Activated CD8-positive, alpha-beta T cell treated with anti-CD3 and anti-CD28 coated beads for 36 hours (primary cell): ENCODE measurements at regions not wholly inside any gene's neighbourhood (a gene's known extent, or its start where the extent isn't known, plus 50 kb on each side); places are given as distances from the start of the nearest gene placed in this dataset.
A peak's percentile ranks its signal among the peaks of the same experiment; 100 is the strongest.

Experiments
- ATAC-seq: fragments of 200-7000 bp; cut with Tn5 transposase; one replicate; pipeline ENCODE4 v1.10.0; 2021; ENCODE audit warnings: mild to moderate bottlenecking, moderate library complexity
- CTCF ChIA-PET: fragments of 350-600 bp; sonication (Branson Sonifier 250); formaldehyde crosslinking; loops from one replicate; lab custom pipeline; 2021; ENCODE audit warnings: antibody characterized with exemption; lab: Charles Lee
- POLR2A ChIA-PET: fragments of 350-600 bp; sonication (Branson Sonifier 250); formaldehyde crosslinking; loops from one replicate; lab custom pipeline; 2021; ENCODE audit warnings: antibody characterized with exemption; lab: Charles Lee
- DNase-seq: peaks from one replicate; pipeline ENCODE4 v3.0.0-alpha.2; 2020
- H3K27ac Mint-ChIP-seq: one replicate; pipeline ENCODE4 v1.8.0; 2021; ENCODE audit warnings: mild to moderate bottlenecking, mixed read lengths
- H3K27me3 Mint-ChIP-seq: one replicate; pipeline ENCODE4 v1.8.0; 2021; ENCODE audit warnings: mixed read lengths
- H3K36me3 Mint-ChIP-seq: one replicate; pipeline ENCODE4 v1.8.0; 2021; ENCODE audit warnings: low read depth, mixed read lengths
- H3K4me1 Mint-ChIP-seq: one replicate; pipeline ENCODE4 v1.8.0; 2021; ENCODE audit warnings: low read depth, mixed read lengths
- H3K4me3 Mint-ChIP-seq: one replicate; pipeline ENCODE4 v1.8.0; 2021; ENCODE audit warnings: mild to moderate bottlenecking, moderate library complexity, mixed read lengths
- H3K9me3 Mint-ChIP-seq: one replicate; pipeline ENCODE4 v1.8.0; 2021; ENCODE audit warnings: mixed read lengths
- intact Hi-C: fragments of 100-400 bp; cut with micrococcal nuclease; formaldehyde crosslinking; loops from one replicate; pipeline ENCODE4 v1.10.0; 2022
- TF ChIP-seq, protein P1 (sequence below): fragments of 200-600 bp; IDR thresholded peaks from one replicate; pipeline ENCODE4 v1.8.0; 2022; ENCODE audit warnings: antibody characterized with exemption, mild to moderate bottlenecking

DNA sequence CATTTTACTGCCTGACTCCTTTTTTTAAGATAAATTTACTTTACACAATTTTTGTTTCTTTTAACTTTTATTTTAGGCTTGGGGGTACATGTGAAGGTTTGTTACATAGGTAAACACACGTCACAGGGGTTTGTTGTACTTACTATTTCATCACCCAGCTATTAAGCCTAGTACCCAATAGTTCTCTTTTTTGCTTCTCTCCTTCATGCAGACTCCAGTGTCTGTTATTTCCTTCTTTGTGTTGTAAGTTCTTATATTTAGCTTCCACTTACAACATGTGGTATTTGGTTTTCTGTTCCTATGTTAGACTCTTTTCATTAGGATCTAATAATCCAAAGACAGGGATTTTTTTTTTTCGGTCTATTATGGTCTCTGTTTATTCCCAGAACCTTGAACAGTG lies 83.5 kb upstream of the CCN6 start:
- no peak for DNase-seq
- Mint-ChIP-seq H3K4me1 (peaks cover 39% of the 10 kb centered on the region), H3K36me3 (no peaks in the 10 kb centered on the region), H3K27me3 (no peaks in the 10 kb centered on the region), H3K27ac (no peak overlapping the region), H3K4me3 (no peak overlapping the region), H3K9me3 (no peaks in the 10 kb centered on the region)
- CTCF ChIA-PET, result interaction anchor here (0.9 kb wide), 1 partner anchor 26 kb away, joined by 3 read pairs; no protein-coding TSS in a partner anchor
- intact Hi-C loops, result loop anchor here (5.0 kb wide), 2 partner anchors 48 to 98 kb away; partner anchors contain the start of gene FYN
- ATAC-seq, result no peak
- TF ChIP-seq, protein P1, sequence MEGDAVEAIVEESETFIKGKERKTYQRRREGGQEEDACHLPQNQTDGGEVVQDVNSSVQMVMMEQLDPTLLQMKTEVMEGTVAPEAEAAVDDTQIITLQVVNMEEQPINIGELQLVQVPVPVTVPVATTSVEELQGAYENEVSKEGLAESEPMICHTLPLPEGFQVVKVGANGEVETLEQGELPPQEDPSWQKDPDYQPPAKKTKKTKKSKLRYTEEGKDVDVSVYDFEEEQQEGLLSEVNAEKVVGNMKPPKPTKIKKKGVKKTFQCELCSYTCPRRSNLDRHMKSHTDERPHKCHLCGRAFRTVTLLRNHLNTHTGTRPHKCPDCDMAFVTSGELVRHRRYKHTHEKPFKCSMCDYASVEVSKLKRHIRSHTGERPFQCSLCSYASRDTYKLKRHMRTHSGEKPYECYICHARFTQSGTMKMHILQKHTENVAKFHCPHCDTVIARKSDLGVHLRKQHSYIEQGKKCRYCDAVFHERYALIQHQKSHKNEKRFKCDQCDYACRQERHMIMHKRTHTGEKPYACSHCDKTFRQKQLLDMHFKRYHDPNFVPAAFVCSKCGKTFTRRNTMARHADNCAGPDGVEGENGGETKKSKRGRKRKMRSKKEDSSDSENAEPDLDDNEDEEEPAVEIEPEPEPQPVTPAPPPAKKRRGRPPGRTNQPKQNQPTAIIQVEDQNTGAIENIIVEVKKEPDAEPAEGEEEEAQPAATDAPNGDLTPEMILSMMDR, result no peak
- POLR2A ChIA-PET, result no interaction called here

DNA sequence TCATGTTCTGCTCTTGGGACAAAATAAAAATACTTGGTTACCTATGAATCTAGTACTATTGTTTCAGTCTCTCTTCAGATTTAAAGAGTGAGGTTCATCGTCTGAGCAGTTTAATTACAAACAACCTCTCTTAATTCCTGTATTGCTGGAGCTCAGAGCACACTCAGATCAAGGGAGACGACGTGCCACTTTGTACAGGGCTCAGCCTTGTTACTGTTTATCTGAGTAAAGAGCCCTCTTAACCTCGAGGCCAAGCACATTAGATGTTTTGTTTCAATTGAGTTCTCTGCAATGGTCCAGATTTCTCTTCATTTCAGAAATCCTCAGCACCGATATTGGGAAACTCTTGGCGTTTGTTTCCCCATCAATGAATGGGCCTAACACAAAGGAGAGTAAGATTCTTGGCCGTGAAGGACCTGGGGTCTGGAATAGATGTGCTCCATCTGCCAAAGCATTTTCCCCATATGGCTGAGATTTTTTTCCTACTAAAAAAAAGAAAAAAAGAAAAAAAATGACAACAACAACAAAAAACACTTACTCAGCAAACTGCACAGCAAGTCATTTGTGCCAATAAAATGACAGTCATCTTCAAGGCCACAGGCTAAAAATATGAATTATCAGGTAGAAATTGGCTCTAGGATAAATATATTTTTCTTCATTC lies 82.6 kb upstream of the CCN6 start:
- DNase-seq (no peak), ATAC-seq (no peak)
- no peaks in the 10 kb centered on the region for H3K27me3 Mint-ChIP-seq
- no peak overlapping the region for H3K4me3 Mint-ChIP-seq
- CTCF ChIA-PET, result interaction anchor here (0.9 to 1.7 kb wide), 2 partner anchors 15 to 27 kb away, joined by 3 to 4 read pairs; no protein-coding TSS in a partner anchor
- intact Hi-C loops, result loop anchor here (5.0 kb wide), 2 partner anchors 49 to 99 kb away; partner anchors contain the start of gene FYN
- H3K4me1 Mint-ChIP-seq, result peaks cover 48% of the 10 kb centered on the region
- no peaks in the 10 kb centered on the region for H3K36me3 Mint-ChIP-seq
- TF ChIP-seq, protein P1, result no peak
- no peak overlapping the region for H3K27ac Mint-ChIP-seq
- POLR2A ChIA-PET, result interaction anchor here (1.1 kb wide), 1 partner anchor 98 kb away, joined by 3 read pairs; the partner anchor contains the start of gene FYN
- no peaks in the 10 kb centered on the region for H3K9me3 Mint-ChIP-seq

DNA sequence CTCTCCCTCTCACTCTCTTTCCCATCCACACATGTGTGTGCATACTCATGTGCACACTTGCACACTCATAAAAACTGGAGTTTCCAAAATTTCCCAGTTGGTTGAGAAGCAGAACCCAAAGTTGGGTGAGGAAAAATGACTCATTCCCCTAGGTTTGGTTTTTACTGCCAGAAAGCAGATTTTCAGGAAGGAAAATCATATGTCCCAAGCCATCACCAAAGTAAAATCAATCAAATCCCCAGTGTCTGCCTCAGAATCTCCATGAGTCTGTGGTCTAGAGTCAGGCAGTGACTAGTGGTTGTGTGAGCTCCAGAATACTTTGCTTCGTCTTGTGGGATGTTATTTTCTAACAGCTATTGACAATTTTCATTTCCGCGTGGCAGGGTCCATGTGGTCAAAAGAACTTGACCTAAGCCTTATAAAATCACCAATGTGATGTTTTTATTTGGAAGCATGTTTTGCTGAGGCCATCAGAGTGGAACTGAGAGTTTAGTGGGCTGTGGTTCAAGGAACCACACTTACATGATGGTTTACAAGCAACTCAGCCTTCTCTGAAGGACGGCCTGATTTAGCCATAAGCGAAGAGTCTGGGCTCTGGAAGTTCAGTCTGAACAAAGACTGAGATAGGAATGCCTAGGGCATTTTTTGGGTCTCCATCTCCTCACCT lies 81.9 kb upstream of the CCN6 start:
- Mint-ChIP-seq H3K9me3 (no peaks in the 10 kb centered on the region), H3K27me3 (no peaks in the 10 kb centered on the region), H3K4me3 (no peak overlapping the region), H3K27ac (peak overlapping the region; percentile 93), H3K4me1 (peaks cover 55% of the 10 kb centered on the region), H3K36me3 (no peaks in the 10 kb centered on the region)
- CTCF ChIA-PET, result interaction anchor here (1.3 to 3.2 kb wide), 4 partner anchors 8 to 262 kb away, joined by 4 to 10 read pairs (median 6); no protein-coding TSS in a partner anchor
- intact Hi-C loops, result loop anchor here (5.0 kb wide), 2 partner anchors 50 to 100 kb away; partner anchors contain the start of gene FYN
- ATAC-seq (no peak), DNase-seq (no peak)
- TF ChIP-seq, protein P1, result no peak
- POLR2A ChIA-PET, result interaction anchor here (1.1 to 3.1 kb wide), 2 partner anchors 21 to 99 kb away, joined by 3 to 13 read pairs; partner anchors contain the start of gene FYN

DNA sequence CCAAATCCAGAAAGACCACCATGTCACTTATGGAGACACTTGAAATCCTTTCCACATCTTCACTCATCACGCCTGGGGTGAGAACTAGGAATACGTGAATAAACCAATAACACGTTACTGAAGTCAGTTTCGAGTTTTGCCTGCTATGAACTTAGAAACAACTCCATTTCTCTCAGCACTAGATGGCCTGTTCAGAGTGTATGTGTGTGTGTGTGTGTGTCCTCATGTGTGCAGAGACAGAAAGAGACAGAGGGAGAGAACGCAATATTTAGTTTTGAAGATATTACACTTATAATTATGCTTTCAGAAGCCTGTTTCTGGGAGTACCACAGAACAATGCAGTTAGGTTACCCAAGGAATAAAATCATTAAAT lies 81.2 kb upstream of the CCN6 start:
- H3K9me3 Mint-ChIP-seq, result no peaks in the 10 kb centered on the region
- H3K36me3 Mint-ChIP-seq, result no peaks in the 10 kb centered on the region
- H3K27ac Mint-ChIP-seq, result peak overlapping the region; percentile 93
- peaks cover 62% of the 10 kb centered on the region for H3K4me1 Mint-ChIP-seq
- intact Hi-C loops, result loop anchor here (5.0 kb wide), 2 partner anchors 50 to 100 kb away; partner anchors contain the start of gene FYN
- H3K4me3 Mint-ChIP-seq, result peak overlapping the region; percentile 63
- TF ChIP-seq, protein P1, result no peak
- peak; percentile 23 for ATAC-seq
- POLR2A ChIA-PET, result interaction anchor here (0.8 to 3.1 kb wide), 9 partner anchors 8 to 127 kb away, joined by 3 to 13 read pairs (median 5); partner anchors contain the start of gene FYN
- CTCF ChIA-PET, result interaction anchor here (1.1 to 3.2 kb wide), 7 partner anchors 9 to 270 kb away, joined by 3 to 19 read pairs (median 4); no protein-coding TSS in a partner anchor
- DNase-seq, result peak; percentile 35
- no peaks in the 10 kb centered on the region for H3K27me3 Mint-ChIP-seq
